ENCODE measurements at regions not wholly inside any gene's neighbourhood (a gene's known extent, or its start where the extent isn't known, plus 50 kb on each side); places are given as distances from the start of the nearest gene placed in this dataset.

GRCh38 chr3:146834917-146835316, 229.8 kb upstream of the PLSCR5 start:
- no peak overlapping the region for H3K27ac ChIP-seq (ENCODE audit: control insufficient read depth, insufficient read depth)
- H3K4me2 ChIP-seq (ENCODE audit: control insufficient read depth, insufficient read depth) = no peak overlapping the region
- ChIA-PET CTCF (no interaction called here), POLR2A (no interaction called here), SMC1A (ENCODE audit: uncharacterized antibody, unreplicated experiment) (no interaction called here), RAD21 (ENCODE audit: unreplicated experiment) (no interaction called here)
- H3K9ac ChIP-seq (ENCODE audit: control insufficient read depth, insufficient read depth, low read length) = no peak overlapping the region
- H3K79me2 ChIP-seq (ENCODE audit: control insufficient read depth, insufficient read depth, low read length) = no peaks in the 10 kb centered on the region
- BruUV-seq (replicated peaks) = no TSS peak
- no peak for ATAC-seq
- in situ Hi-C loops (cut with MboI) (no loop called here), intact Hi-C loops (cut with micrococcal nuclease; ENCODE audit: unreplicated experiment) (no loop called here)
- no peaks in the 10 kb centered on the region for H3K36me3 ChIP-seq (ENCODE audit: control insufficient read depth in 2 of 2, insufficient read depth in 2 of 2, low read length in 1 of 2)
- no peak overlapping the region for H3K4me3 ChIP-seq
- no peaks in the 10 kb centered on the region for H4K20me1 ChIP-seq (ENCODE audit: control insufficient read depth, insufficient read depth)
- no peak for FAIRE-seq
- TF ChIP-seq ZNF217 (IDR thresholded peaks at IDR 0.05) = no peak
- TF ChIP-seq TCF12 (IDR thresholded peaks at IDR 0.05; ENCODE audit: low read depth, low read length) = no peak
- no peak for TF ChIP-seq ZNF592 (IDR thresholded peaks at IDR 0.05)
- no peak for TF ChIP-seq KAT2A (conservative IDR thresholded peaks at IDR 0.05; ENCODE audit: control insufficient read depth, low read depth, low read length)
- no peak for TF ChIP-seq HDAC2 (IDR thresholded peaks at IDR 0.05)
- H3K9me3 ChIP-seq (replicated peaks; ENCODE audit: control insufficient read depth, insufficient read depth, low read length) = no peaks in the 10 kb centered on the region
- no peak for DNase-seq (ENCODE audit: low read depth, low spot score)
- no peaks in the 10 kb centered on the region for H3K4me1 ChIP-seq (ENCODE audit: control insufficient read depth, insufficient read depth, low read length)
- H3K27me3 ChIP-seq (replicated peaks in 1 of 2; ENCODE audit: control insufficient read depth in 2 of 2, insufficient read depth in 2 of 2, low read length in 1 of 2) = no peaks in the 10 kb centered on the region
- H2AFZ ChIP-seq (ENCODE audit: control insufficient read depth, low read depth, low read length) = no peak overlapping the region
